DND-41 (cell line): ENCODE measurements at regions not wholly inside any gene's neighbourhood (a gene's known extent, or its start where the extent isn't known, plus 50 kb on each side); places are given as distances from the start of the nearest gene placed in this dataset.

Source experiments
- ATAC-seq: fragments of 200-7000 bp; cut with Tn5 transposase; 3 replicates; pipeline ENCODE4 v1.9.1; 2021; ENCODE audit warnings: low read depth; ENCODE audit not compliant: insufficient read depth
- DNase-seq: peaks from one replicate; pipeline ENCODE4 v3.0.0-alpha.2; 2020
- H2AFZ ChIP-seq: 2 replicates; pipeline ENCODE4 v1.6.0; 2012; ENCODE audit warnings: low read depth, low read length
- H3K27ac ChIP-seq: 2 replicates; pipeline ENCODE4 v1.5.1; 2012; ENCODE audit warnings: low read length, inconsistent platforms
- H3K27me3 ChIP-seq: fragments of 200-600 bp; sonication (generic); 2 replicates; pipeline ENCODE4 v1.6.0; 2012; ENCODE audit warnings: low read length, mild to moderate bottlenecking, inconsistent platforms; ENCODE audit not compliant: insufficient read depth, poor library complexity
- H3K36me3 ChIP-seq: 2 replicates; pipeline ENCODE4 v1.5.1; 2012; ENCODE audit warnings: low read length, inconsistent platforms; ENCODE audit not compliant: insufficient read depth
- H3K4me1 ChIP-seq: 2 replicates; pipeline ENCODE4 v1.5.1; 2012; ENCODE audit warnings: mild to moderate bottlenecking, low read length; ENCODE audit not compliant: insufficient read depth
- H3K4me2 ChIP-seq: 2 replicates; pipeline ENCODE4 v1.6.0; 2012; ENCODE audit warnings: mild to moderate bottlenecking, moderate library complexity, low read length, inconsistent platforms; ENCODE audit not compliant: insufficient read depth
- H3K4me3 ChIP-seq, 2 experiments: fragments of 200-600 bp in 1 of 2; shearing (Covaris generic) in 1 of 2; 2 replicates each; pipeline ENCODE4 v1.5.1; 2012 to 2016; ENCODE audit warnings: inconsistent platforms in 2 of 2, low read length in 2 of 2, mild to moderate bottlenecking in 2 of 2, low read depth in 1 of 2, moderate library complexity in 1 of 2
- H3K79me2 ChIP-seq: 2 replicates; pipeline ENCODE4 v1.6.0; 2012; ENCODE audit warnings: low read length, inconsistent platforms; ENCODE audit not compliant: insufficient read depth
- H3K9ac ChIP-seq: 2 replicates; pipeline ENCODE4 v1.6.0; 2012; ENCODE audit warnings: low read depth, mild to moderate bottlenecking, inconsistent platforms, low read length, moderate library complexity
- H3K9me3 ChIP-seq: 2 replicates; pipeline ENCODE4 v1.5.1; 2012; ENCODE audit warnings: low read length, moderate library complexity, mild to moderate bottlenecking, inconsistent platforms; ENCODE audit not compliant: insufficient read depth, severe bottlenecking
- H4K20me1 ChIP-seq: 2 replicates; pipeline ENCODE4 v1.6.0; 2012; ENCODE audit warnings: low read length; ENCODE audit not compliant: insufficient read depth
- EZH2 ChIP-seq: IDR thresholded peaks from 3 replicates; pipeline ENCODE4 v1.6.1; 2012; ENCODE audit warnings: borderline replicate concordance, low read depth, mild to moderate bottlenecking, moderate library complexity, low read length, inconsistent platforms; ENCODE audit not compliant: severe bottlenecking
- TF ChIP-seq, protein P1 (sequence below): IDR thresholded peaks from 2 replicates; pipeline ENCODE4 v1.5.1; 2012; ENCODE audit warnings: borderline replicate concordance, low read length, moderate library complexity, mild to moderate bottlenecking; ENCODE audit not compliant: poor library complexity, severe bottlenecking; ENCODE audit errors: extremely low read depth

DNA sequence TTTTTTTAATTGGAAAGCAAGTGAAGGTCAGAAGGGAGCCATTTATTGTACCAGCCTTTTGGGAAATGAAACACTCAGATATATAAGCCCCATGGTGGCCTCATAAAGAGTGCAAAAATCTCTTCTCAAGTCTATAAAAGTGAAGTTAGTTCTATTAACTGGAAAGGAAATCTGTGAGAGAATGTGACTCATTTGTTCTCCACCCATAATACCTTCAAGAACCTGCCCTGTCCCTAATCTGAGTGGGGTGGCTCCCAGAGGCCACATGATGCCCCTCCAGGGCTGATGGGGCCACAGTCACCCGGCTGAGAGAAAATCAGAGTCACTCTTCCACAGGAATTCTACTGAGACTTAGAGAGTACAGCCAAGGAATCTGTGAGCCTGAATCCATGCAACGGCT is 65.8 kb upstream of the SERP2 start:
- no peak for ATAC-seq
- no peaks in the 10 kb centered on the region for H4K20me1 ChIP-seq
- no peak overlapping the region for H2AFZ ChIP-seq
- no peaks in the 10 kb centered on the region for H3K36me3 ChIP-seq
- H3K4me1 ChIP-seq: peaks cover 48% of the 10 kb centered on the region
- H3K4me3 ChIP-seq: no peak overlapping the region
- H3K9ac ChIP-seq: no peak overlapping the region
- no peak overlapping the region for H3K4me2 ChIP-seq
- no peak for DNase-seq
- H3K9me3 ChIP-seq: no peaks in the 10 kb centered on the region
- TF ChIP-seq EZH2: no peak
- TF ChIP-seq, protein P1, sequence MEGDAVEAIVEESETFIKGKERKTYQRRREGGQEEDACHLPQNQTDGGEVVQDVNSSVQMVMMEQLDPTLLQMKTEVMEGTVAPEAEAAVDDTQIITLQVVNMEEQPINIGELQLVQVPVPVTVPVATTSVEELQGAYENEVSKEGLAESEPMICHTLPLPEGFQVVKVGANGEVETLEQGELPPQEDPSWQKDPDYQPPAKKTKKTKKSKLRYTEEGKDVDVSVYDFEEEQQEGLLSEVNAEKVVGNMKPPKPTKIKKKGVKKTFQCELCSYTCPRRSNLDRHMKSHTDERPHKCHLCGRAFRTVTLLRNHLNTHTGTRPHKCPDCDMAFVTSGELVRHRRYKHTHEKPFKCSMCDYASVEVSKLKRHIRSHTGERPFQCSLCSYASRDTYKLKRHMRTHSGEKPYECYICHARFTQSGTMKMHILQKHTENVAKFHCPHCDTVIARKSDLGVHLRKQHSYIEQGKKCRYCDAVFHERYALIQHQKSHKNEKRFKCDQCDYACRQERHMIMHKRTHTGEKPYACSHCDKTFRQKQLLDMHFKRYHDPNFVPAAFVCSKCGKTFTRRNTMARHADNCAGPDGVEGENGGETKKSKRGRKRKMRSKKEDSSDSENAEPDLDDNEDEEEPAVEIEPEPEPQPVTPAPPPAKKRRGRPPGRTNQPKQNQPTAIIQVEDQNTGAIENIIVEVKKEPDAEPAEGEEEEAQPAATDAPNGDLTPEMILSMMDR: no peak
- no peak overlapping the region for H3K27ac ChIP-seq
- H3K79me2 ChIP-seq: no peaks in the 10 kb centered on the region
- no peaks in the 10 kb centered on the region for H3K27me3 ChIP-seq

DNA sequence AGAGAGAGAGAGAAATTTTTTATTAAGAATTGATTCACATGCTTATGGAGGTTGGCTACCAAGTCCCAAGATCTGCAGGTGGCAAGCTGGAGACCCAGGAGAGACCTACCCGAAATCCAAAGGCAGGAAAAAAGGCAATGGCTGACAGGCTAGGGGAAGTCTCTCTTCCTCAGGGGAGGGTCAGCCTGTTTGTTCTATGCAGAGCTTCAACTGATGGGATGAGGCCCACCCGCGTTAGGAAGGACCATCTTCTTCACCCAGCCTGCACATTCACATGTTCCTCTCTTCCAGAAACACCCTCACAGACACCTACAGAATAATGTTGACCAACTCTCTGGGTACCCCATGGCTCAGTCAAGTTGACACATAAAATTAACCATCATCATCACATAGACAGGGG is 65.3 kb upstream of the SERP2 start:
- no peak overlapping the region for H3K9ac ChIP-seq
- DNase-seq (no peak), ATAC-seq (no peak)
- no peak overlapping the region for H3K27ac ChIP-seq
- TF ChIP-seq, protein P1: no peak
- TF ChIP-seq EZH2: no peak
- H3K4me1 ChIP-seq: peaks cover 43% of the 10 kb centered on the region
- no peaks in the 10 kb centered on the region for H4K20me1 ChIP-seq
- H3K36me3 ChIP-seq: no peaks in the 10 kb centered on the region
- no peaks in the 10 kb centered on the region for H3K27me3 ChIP-seq
- no peak overlapping the region for H3K4me2 ChIP-seq
- no peaks in the 10 kb centered on the region for H3K9me3 ChIP-seq
- H3K79me2 ChIP-seq: no peaks in the 10 kb centered on the region
- no peak overlapping the region for H2AFZ ChIP-seq
- no peak overlapping the region for H3K4me3 ChIP-seq

DNA sequence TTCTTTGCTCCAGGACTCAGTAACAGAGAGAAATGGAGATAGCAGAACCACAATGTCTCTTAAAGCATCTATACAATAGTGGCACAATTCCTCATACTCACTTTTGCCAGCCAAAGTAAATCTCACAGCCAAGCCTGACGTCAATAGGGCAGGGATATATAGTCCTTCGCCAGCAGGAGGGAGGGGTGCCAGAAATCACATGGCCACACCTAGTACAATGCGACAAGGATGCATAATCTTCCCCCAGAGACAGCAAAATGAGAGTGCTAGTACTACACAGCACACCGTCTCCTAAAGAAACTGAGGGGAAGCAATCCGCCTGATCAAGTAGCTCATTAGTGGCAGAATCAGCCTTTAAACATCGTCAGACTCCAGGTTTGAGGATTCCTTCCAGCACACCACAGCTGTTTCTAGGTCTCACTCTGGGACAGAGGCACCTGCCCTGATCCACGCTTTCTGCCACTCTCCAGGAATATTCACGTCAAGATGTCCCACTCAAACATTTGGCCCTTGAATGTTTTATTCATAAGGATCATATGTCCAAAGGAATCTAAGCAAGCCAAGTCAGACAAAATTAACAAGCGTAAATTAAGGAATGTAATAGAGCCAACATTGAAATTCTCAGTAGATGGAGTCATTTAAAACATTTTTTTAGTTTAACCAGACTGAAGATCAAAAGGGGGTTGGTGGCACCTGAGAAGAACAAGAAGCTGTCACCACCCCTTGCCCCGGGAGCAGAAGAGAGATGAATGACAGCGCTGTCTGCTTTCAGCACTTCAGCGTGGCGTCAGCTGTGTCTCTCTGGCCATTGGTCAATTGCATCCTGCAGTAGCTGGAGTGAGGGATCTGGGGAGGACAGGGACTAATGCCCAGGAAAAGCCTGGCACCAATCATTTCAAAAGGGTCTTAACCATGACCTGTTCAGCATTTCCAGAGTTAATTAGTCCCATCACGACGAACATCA is 63.5 kb upstream of the SERP2 start:
- no peaks in the 10 kb centered on the region for H3K36me3 ChIP-seq
- no peaks in the 10 kb centered on the region for H3K9me3 ChIP-seq
- no peak overlapping the region for H3K4me3 ChIP-seq
- no peaks in the 10 kb centered on the region for H3K79me2 ChIP-seq
- no peak overlapping the region for H2AFZ ChIP-seq
- DNase-seq (no peak), ATAC-seq (no peak)
- no peaks in the 10 kb centered on the region for H3K27me3 ChIP-seq
- no peak overlapping the region for H3K9ac ChIP-seq
- no peak for TF ChIP-seq EZH2
- TF ChIP-seq, protein P1: no peak
- H3K4me2 ChIP-seq: no peak overlapping the region
- H3K27ac ChIP-seq: no peak overlapping the region
- peaks cover 25% of the 10 kb centered on the region for H3K4me1 ChIP-seq
- no peaks in the 10 kb centered on the region for H4K20me1 ChIP-seq
